GM23338 (cell line): ENCODE measurements at regions not wholly inside any gene's neighbourhood (a gene's known extent, or its start where the extent isn't known, plus 50 kb on each side); places are given as distances from the start of the nearest gene placed in this dataset.

Experiments used
- ATAC-seq: fragments of 200-7000 bp; cut with Tn5 transposase; 3 replicates; pipeline ENCODE4 v1.9.1; 2020
- DNase-seq: peaks from one replicate; pipeline ENCODE4 v3.0.0-alpha.2; 2015; ENCODE audit warnings: low spot score
- H2AFZ ChIP-seq: fragments of 200-600 bp; sonication (generic); 2 replicates; pipeline ENCODE4 v1.8.0; 2016; ENCODE audit warnings: antibody characterized with exemption, mild to moderate bottlenecking, moderate library complexity
- H3F3A ChIP-seq: fragments of 200-600 bp; sonication (generic); replicated peaks from 2 replicates; pipeline ENCODE4 v1.8.0; 2017; ENCODE audit warnings: antibody characterized with exemption, mixed run types, low read depth
- H3K27ac ChIP-seq: fragments of 200-600 bp; sonication (generic); 2 replicates; pipeline ENCODE4 v1.6.1; 2016; ENCODE audit warnings: low read depth
- H3K27me3 ChIP-seq: fragments of 200-600 bp; sonication (generic); 2 replicates; pipeline ENCODE4 v1.8.0; 2016; ENCODE audit warnings: mild to moderate bottlenecking, mixed run types, moderate library complexity; ENCODE audit not compliant: insufficient read depth
- H3K36me3 ChIP-seq: fragments of 200-600 bp; sonication (generic); 2 replicates; pipeline ENCODE4 v1.8.0; 2016; ENCODE audit warnings: mild to moderate bottlenecking; ENCODE audit not compliant: insufficient read depth
- H3K4me1 ChIP-seq: fragments of 200-600 bp; sonication (generic); 2 replicates; pipeline ENCODE4 v1.8.0; 2016; ENCODE audit warnings: mild to moderate bottlenecking, moderate library complexity; ENCODE audit not compliant: insufficient read depth
- H3K4me2 ChIP-seq: fragments of 200-600 bp; sonication (generic); 2 replicates; pipeline ENCODE4 v1.7.1; 2017; ENCODE audit warnings: mixed run types
- H3K4me3 ChIP-seq: fragments of 200-600 bp; sonication (generic); 2 replicates; pipeline ENCODE4 v1.6.1; 2016; ENCODE audit warnings: mixed run types
- H3K79me2 ChIP-seq: fragments of 200-600 bp; sonication (generic); replicated peaks from 2 replicates; pipeline ENCODE4 v1.8.0; 2017; ENCODE audit warnings: mild to moderate bottlenecking; ENCODE audit not compliant: insufficient read depth
- H3K9me2 ChIP-seq: fragments of 200-600 bp; sonication (generic); 2 replicates; pipeline ENCODE4 v1.8.0; 2017; ENCODE audit not compliant: insufficient read depth
- H4K20me1 ChIP-seq: fragments of 200-600 bp; sonication (generic); replicated peaks from 2 replicates; pipeline ENCODE4 v1.8.0; 2017; ENCODE audit warnings: mild to moderate bottlenecking; ENCODE audit not compliant: insufficient read depth
- H3K27ac Mint-ChIP-seq: 2 replicates; pipeline ENCODE4 v1.8.0; 2020; ENCODE audit warnings: inconsistent platforms, mild to moderate bottlenecking, moderate library complexity, mixed read lengths
- H3K27me3 Mint-ChIP-seq: 3 replicates; pipeline ENCODE4 v1.8.0; 2022; ENCODE audit warnings: low read depth, mild to moderate bottlenecking, moderate library complexity, mixed read lengths, inconsistent platforms; ENCODE audit not compliant: insufficient read depth, poor library complexity
- H3K36me3 Mint-ChIP-seq: 3 replicates; pipeline ENCODE4 v1.8.0; 2021; ENCODE audit warnings: low read depth, mild to moderate bottlenecking, inconsistent platforms, moderate library complexity, mixed read lengths
- H3K4me1 Mint-ChIP-seq: 3 replicates; pipeline ENCODE4 v1.8.0; 2020; ENCODE audit warnings: mild to moderate bottlenecking, inconsistent platforms, mixed read lengths
- H3K4me3 Mint-ChIP-seq: 3 replicates; pipeline ENCODE4 v1.8.0; 2021; ENCODE audit warnings: moderate library complexity, mild to moderate bottlenecking, inconsistent platforms, mixed read lengths
- H3K9me3 Mint-ChIP-seq: 3 replicates; pipeline ENCODE4 v1.8.0; 2020; ENCODE audit warnings: moderate library complexity, mild to moderate bottlenecking, inconsistent platforms, mixed read lengths
- CREB1 ChIP-seq: fragments of 250-450 bp; sonication (Bioruptor Pico); IDR thresholded peaks from 2 replicates; pipeline ENCODE4 v1.5.0; 2020; ENCODE audit warnings: low read depth, mild to moderate bottlenecking, moderate library complexity
- CTCF ChIP-seq, 2 experiments: fragments of 200-600 bp in 1 of 2; sonication (generic) in 1 of 2; conservative IDR thresholded peaks; 2 replicates each; pipeline versions ENCODE4 v1.5.1 to v1.6.1; 2016 to 2017; ENCODE audit warnings: antibody characterized with exemption in 2 of 2, low read depth in 2 of 2, mild to moderate bottlenecking in 2 of 2, moderate library complexity in 1 of 2
- EZH2 ChIP-seq: fragments of 200-600 bp; sonication (generic); IDR thresholded peaks from one replicate; pipeline ENCODE4 v1.8.0; 2017; ENCODE audit warnings: antibody characterized with exemption, mild to moderate bottlenecking, low read depth; ENCODE audit not compliant: unreplicated experiment
- EZH2phosphoT487 ChIP-seq: fragments of 200-600 bp; sonication (generic); IDR thresholded peaks from one replicate; pipeline ENCODE4 v1.8.1; 2018; ENCODE audit warnings: antibody characterized with exemption; ENCODE audit not compliant: unreplicated experiment
- JUNB ChIP-seq: IDR thresholded peaks from one replicate; pipeline ENCODE4 v1.6.1; 2016; ENCODE audit warnings: antibody characterized with exemption; ENCODE audit not compliant: unreplicated experiment
- NANOG ChIP-seq: IDR thresholded peaks from 2 replicates; pipeline ENCODE4 v1.6.1; 2016; ENCODE audit warnings: antibody characterized with exemption, borderline replicate concordance
- ZNF462 ChIP-seq: fragments of 250-450 bp; sonication (Bioruptor Pico); IDR thresholded peaks from 2 replicates; pipeline ENCODE4 v1.5.0; 2020; ENCODE audit warnings: mild to moderate bottlenecking, moderate library complexity

DNA sequence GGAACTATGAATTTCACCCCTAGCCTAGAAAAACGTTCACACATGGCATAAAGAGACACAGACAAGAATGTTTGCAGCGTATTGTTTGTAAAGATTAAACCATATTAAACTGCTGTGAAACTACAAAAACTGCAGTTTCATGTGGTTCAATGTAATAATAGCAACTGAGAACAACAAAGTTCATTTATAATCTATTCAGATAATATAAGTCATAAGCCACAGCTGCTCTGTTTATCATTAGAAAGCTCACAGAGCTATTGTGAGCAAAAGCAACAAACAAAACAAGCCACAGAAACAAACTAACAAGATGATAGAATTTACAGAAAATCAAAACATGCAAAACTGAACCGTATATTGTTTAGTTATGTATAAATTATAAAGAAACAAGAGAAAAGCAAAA, 113.5 kb downstream of the AHR start (continued):
- TF ChIP-seq CREB1 (CRISPR knock-in tag) (no peak), ZNF462 (no peak), NANOG (no peak)

DNA sequence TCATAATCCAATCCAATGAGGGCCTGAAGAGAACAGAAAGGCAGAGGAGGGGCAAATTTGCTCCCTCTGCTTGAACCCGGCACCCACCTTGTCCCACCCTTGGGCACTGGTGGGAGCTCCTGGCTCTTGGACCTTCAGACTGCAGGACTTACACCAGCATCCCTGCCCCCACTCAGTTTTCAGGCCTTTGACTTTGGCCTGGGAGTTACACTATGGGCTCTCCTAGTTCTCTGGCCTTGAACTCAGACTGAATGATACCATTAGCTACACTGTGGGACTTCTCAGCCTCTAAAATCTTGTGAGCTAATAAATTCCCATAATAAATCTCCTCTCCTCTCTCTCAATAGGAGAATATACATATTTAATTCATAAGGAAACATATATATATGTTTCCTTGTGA, 114.4 kb downstream of the AHR start:
- Histone ChIP-seq H3F3A (no peaks in the 10 kb centered on the region), H3K27me3 (no peaks in the 10 kb centered on the region), H4K20me1 (no peaks in the 10 kb centered on the region), H3K4me2 (no peak overlapping the region), H3K9me2 (no peaks in the 10 kb centered on the region), H3K4me3 (no peak overlapping the region), H3K27ac (no peak overlapping the region), H3K36me3 (no peaks in the 10 kb centered on the region), H3K79me2 (no peaks in the 10 kb centered on the region), H2AFZ (no peak overlapping the region), H3K4me1 (no peaks in the 10 kb centered on the region)
- Mint-ChIP-seq H3K27me3 (no peaks in the 10 kb centered on the region), H3K9me3 (no peaks in the 10 kb centered on the region), H3K27ac (no peak overlapping the region), H3K4me3 (no peak overlapping the region), H3K36me3 (no peaks in the 10 kb centered on the region), H3K4me1 (no peaks in the 10 kb centered on the region)
- ATAC-seq (no peak), DNase-seq (no peak)
- TF ChIP-seq JUNB, result no peak
- no peak for TF ChIP-seq CTCF (conservative IDR thresholded peaks at IDR 0.05; ENCODE audit: low read depth in 2 of 2)
- TF ChIP-seq EZH2, result no peak
- TF ChIP-seq ZNF462, result no peak
- TF ChIP-seq EZH2phosphoT487, result no peak
- TF ChIP-seq CREB1 (CRISPR knock-in tag), result no peak
- TF ChIP-seq NANOG, result no peak
